ENCODE measurements at regions not wholly inside any gene's neighbourhood (a gene's known extent, or its start where the extent isn't known, plus 50 kb on each side); places are given as distances from the start of the nearest gene placed in this dataset.

- TF ChIP-seq KAT7 (CRISPR knock-in tag; IDR thresholded peaks at IDR 0.05; ENCODE audit: borderline replicate concordance) (no peak), REST (IDR thresholded peaks at IDR 0.05; ENCODE audit: borderline replicate concordance in 1 of 2, low read depth in 1 of 2, low read length in 2 of 2) (no peak), SMAD3 (CRISPR knock-in tag; IDR thresholded peaks at IDR 0.05) (no peak), KDM5A (IDR thresholded peaks at IDR 0.05; ENCODE audit: borderline replicate concordance, low read length) (no peak), TSC22D2 (CRISPR knock-in tag; IDR thresholded peaks at IDR 0.05; ENCODE audit: borderline replicate concordance) (no peak), SUZ12 (IDR thresholded peaks at IDR 0.05; ENCODE audit: low read depth, low read length) (no peak), HNRNPUL1 (IDR thresholded peaks at IDR 0.05; ENCODE audit: low read depth, low read length) (no peak), ZNF660 (CRISPR knock-in tag; IDR thresholded peaks at IDR 0.05; ENCODE audit: borderline replicate concordance, low read depth) (no peak), ZNF878 (CRISPR knock-in tag; IDR thresholded peaks at IDR 0.05) (no peak)
Measured at GRCh38 chr2:38483776-38484501, 106.9 kb upstream of the ATL2 start.
